HG03558 (cell line): ENCODE measurements at regions not wholly inside any gene's neighbourhood (a gene's known extent, or its start where the extent isn't known, plus 50 kb on each side); places are given as distances from the start of the nearest gene placed in this dataset.

Experiments used
- ATAC-seq: cut with Tn5 transposase; IDR thresholded peaks from one replicate; pipeline ENCODE4 v1.9.1; 2021; ENCODE audit warnings: moderate number of reproducible peaks; ENCODE audit not compliant: unreplicated experiment; ENCODE audit errors: extremely low read depth

DNA sequence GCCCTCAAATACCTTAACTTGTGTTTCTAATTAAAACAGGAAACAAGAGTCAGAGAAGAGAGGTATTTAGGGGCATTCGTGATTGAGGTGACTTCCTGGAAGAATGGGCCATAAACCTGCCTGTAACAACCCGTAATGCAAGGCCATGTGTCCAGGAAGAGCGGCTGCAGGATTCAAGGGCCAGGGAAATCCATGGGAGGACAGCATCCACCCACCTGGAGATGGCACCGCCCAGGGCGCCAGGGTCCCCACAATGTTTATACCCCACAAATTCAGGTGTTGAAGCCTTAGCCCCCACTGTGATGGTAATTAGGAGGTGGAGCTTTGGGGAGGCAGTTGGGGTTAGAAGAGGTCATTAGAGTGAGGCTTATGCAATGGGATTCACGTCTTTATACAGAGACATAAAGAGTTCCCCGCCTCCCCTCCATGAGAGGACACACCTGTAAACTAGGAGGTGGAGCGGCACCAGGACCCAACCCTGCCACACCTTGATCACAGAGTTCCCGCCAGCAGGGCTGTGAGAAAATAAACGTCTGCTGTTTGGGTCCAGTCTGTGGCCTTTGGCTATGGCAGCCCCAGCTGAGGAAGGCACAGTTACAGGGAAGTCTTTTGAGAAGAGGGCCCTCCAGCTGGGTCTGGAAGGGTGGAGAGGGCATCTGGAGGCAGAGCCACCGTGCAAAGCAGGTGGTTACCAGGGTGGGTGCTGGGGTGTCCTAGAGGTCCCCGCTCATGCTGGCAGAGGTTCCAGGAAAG is 1394.3 kb downstream of the TBC1D22A start:
- no peak for ATAC-seq

DNA sequence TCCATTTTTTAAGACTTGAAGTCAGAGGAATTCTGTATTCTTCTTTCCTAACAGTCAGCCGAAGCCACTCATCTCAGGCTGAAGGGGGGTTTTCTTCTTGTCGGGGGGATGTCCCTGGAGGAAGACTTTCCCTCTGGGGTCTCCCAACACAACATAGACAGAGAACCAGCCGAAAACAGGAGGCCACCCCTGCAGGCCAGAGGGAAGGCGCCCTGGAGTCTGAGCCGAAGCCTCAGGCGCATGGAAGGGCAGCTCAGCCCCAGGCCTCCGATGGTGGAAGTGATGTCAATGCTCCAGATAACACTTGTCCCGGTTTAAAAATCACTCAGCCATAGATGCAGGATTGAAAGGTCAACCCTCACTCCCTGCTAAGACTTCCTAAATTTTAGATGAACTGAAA is 1393.0 kb downstream of the TBC1D22A start:
- ATAC-seq = no peak

DNA sequence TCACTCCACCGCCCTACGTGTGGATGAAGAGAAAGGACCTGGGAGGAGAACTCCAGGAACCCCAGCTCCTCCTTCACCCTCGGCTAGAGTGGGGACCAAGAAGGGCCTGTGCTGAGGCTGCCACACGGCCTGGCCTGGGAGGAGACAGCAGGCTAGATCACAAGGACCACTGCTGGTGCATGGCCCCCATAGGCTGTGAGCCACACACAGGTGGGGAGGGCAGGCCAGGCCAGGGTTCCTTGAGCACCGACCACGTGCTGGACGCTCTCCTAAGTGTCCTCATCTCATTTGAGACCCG is 1392.4 kb downstream of the TBC1D22A start:
- ATAC-seq = no peak

DNA sequence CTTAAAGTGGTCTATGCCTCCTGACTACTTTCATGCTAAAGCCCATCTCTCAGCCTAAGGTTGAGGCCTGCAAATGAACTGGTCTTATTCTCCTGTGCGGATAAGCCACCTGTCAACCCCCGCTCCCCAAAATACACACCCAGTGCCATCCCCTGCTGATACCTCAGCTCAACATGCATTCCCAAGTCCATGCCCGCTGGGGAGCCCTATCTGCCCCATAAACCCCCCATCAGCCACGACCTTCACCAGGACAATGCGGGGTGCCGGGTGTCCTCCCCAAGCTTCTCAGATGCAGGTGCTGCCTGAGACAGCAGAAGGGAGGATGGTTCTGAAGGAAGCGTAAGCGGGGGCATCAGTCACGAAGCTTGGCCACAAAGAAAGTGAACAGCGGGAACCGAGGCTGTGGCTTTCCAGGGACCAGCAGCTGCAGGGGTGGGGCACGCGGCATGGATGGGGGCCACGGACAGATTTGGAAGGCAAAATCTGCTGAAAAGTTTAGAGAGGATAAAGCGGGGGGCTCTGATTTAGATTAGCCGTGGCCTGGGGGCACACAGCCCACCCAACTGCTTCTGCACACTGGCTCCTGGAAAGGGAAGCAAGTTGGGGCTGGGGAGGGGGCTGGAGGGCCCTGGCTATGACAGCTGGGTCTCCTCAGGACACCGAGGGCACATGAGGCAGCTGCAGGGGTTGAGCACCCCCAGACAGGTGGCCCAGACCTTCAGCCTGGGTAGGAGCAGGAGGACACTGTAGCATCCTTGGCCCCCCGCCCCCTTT is 1391.9 kb downstream of the TBC1D22A start:
- ATAC-seq = no peak

DNA sequence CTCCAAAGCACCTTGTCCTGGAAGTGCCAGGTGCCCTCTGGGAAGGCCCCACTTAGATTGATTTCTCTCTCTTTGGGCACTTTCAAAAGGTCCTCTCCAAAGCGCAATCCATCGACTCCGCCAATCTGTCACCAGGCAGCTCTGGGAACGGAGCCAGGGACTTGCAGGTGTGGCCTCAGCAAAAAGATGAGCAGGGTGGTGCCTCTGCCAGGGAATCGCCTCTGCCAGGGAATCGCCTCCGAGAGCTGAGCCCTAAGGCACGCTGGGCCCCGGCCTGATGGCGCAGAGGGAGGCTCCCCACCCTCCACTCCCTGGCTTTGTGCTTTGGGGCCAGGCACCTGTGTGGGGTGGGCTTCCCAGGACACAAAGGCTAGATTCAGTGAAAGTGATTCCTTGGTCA is 1391.3 kb downstream of the TBC1D22A start:
- ATAC-seq = no peak

DNA sequence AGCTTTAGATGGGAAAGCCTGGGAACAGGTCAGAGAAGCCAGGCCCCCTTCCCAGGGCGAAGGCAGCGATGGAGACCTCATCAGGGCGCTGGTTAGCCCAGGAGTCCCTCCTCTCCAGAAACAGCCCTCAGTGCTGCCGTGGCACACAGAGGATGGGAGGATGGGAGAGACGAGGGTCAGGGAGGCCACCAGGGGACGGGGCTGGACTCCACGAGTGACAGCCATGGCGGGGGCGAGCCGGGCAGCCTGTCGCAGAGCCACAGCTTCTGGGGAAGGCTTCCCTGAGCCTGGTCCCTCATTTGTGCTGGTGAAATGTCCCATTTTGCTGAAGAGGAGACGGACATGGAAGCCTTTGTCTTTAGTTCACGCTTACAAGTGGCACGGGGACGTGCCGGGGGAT is 1390.5 kb downstream of the TBC1D22A start:
- ATAC-seq = no peak

DNA sequence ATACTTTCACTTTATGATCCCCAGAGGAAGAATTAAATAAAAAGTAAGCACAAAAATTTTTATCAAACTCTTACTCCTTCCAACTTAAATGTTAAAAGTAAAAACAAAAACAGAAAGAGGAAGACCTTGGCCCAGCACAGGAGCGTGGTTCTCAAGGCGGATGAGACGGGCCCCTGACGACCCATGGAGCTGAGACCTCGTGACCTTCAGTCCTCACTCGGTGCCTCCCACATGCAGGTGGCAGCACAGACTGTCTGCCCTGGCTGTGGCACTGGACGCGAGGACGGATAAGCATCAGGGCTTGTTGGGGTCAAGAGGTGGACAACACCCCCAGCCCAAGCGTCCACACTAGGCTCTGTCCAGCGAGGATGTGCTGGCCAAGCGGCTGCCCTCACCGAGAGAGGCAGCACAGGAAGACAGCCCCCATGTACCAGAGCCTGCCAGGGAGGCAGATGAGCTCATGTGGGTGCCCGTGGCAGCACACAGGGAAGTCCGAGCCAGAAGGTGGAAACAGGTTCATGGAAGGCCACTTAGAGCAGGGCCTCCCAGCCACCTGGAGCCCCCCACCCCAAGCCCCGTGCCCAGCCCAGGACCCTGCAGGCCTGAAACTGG is 1389.8 kb downstream of the TBC1D22A start:
- no peak for ATAC-seq

DNA sequence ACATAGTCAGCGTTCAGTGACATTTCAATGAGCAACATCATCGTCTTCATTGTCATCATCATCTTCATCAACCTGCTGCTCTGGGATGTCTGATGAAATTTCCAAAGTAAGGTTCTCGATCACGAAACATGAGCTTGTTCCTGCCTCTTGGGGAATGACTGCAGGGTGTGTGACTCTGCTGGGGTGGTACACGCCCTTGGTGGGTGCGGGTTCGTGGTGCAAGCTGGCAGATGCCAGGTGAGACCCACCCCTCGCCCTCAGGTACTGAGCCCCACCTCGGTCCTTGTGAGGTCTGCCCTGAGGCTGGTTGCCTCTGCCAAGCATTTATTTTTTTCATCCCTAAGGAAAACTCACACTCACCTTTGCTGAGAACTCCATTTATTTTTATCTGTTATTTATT is 1389.2 kb downstream of the TBC1D22A start:
- ATAC-seq = no peak

DNA sequence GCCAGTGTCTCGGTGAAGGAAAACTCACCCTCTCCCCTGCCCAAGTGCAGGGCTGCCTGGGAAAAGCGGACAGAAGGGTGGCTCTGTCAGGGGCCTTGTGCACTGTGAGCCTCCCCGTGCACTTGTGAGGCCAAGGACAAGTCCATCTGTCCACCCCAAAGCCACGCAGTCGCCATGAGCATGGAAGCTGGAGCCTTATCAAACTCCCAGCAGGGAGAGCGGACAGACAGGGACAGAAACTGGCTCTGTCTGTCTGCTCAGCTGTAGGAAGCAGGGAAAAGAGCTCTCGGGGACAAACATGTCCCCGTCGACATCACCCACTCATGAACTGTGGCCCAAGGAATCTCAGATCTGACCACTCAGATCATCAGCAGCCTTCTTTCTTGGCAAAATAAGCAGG is 1385.4 kb downstream of the TBC1D22A start:
- no peak for ATAC-seq

DNA sequence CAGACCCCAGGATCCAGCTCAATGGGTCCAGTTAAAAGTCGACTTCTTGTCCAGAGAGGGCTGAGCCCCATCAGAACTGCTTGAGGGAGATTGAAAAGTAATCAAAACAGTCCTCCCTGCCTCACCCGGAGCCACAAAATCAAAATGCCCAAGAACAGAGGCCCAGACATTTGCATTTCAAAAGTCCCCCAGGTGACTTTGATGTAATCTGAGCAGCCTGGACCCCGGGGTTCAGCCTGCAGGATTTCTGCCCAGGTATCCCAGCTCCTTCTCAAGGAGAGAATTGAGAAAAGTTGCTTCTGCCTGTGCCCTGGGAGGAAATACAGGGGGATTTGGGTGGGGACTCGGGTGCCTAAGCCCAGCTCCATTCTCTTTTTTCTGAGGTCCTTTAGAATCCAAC is 1385.0 kb downstream of the TBC1D22A start:
- no peak for ATAC-seq

DNA sequence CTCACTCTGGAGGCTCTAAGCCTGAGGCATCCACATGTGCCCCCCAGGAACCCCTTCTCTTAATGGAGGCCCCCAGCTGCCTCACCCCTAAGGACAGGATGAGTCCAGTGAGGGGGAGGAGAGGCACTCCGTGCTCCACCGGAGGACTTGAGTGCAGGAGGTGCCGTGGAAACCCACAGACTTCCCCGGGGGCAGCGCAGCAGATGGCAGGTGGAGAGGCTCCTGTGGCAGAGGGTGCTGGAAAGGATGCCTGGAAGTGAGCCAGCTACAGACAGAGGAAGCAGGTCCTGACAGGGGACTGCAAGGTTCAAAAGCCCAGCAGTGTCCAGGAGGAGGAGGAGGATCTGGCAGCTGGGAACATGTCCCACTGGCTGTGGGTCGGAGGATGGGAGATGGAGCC is 1384.0 kb downstream of the TBC1D22A start:
- no peak for ATAC-seq

DNA sequence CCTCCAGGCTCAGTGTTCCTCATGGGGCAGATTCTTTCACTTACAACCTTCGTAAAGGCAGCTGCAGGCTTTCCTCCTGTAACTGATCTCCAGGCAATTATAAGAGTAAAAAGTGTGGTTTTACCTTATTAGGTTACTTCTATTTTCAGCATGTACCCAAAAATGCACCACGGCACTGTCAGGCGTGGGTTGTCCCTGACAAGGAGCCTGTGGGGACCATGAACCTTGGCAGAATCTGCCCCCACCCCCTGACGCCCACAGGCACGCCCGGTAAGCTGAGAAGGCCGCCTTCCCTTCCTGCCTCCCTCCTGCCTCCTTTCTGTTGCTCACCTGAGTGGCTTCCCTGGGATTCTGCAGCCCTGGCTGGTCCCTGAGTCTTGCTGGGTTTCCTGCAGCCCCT is 1383.3 kb downstream of the TBC1D22A start:
- no peak for ATAC-seq

DNA sequence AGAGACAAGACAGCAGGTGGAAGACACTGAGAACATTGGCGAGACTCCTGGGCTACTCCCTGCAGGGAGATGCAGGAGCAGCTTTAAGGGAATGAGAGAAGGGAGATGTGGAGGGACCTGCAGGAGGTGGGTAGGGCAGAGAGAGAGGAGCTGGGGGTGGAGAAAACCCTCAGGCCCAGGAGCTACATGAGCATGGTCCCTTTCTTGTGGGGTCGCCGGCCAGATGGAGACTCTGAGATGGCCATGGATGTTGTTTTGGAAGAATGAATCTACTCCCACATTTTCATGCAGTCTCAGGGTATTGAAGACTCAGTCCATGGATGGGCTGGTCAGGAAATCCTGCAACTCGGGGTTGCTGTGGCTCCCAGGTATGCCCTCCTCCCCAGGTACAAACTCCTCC is 1381.9 kb downstream of the TBC1D22A start:
- no peak for ATAC-seq

DNA sequence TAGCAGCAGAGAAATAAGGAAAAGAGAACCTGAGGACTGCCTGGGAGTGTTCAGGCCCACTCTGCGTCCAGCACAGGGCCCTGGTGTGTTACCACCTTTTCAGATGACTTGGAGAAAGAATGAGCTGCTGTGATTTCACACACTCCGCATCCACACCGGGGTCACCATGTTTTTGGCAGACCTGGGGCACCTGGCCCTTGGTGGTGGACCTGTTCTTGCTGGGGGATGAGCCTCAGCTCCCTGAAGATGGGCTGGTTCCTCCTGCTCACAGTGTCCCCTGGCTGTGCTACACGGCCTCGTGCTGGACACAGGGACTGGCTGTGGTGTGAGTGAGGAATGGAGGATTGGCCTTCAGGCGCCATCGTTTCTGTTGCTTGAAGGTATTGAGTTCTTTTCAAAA is 1381.4 kb downstream of the TBC1D22A start:
- no peak for ATAC-seq

DNA sequence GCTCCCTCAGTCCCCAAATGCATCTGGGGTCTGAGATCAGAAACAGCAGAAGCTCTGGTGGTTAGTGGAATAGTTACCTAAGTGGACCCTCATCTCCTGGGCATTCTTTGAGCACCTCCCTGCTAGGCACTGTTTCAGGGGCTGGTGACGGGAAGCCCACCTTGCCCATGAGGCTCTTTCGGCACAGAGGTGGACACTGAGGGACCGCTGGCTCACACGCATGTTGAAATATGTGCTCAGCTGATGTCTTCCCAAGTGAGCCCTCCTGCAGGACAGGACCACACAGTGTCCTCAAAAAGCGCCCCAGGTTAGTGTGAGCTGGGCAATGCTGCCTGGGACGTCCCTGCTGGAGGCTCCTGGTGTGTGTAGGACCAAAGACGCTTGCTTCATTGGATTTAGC is 1379.9 kb downstream of the TBC1D22A start:
- ATAC-seq = no peak

DNA sequence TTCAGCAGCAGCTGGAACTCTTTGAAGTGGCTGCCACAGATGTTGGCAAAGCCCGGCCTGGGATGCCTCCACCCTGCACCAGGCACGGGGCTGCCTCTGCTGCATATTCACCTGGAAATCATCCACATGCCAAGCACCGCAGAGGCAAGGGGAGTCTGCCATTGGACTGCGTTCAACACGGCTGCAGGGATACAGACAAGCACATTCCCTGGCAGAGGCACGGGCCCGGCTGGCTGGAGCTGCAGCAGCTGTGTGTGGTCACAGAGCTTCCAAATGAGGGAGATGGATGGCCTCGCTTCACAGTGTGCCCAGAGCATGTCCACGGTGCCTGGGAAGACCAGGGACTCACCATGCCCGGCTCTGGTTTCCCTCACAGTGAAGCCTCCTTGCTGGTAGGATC is 1378.9 kb downstream of the TBC1D22A start:
- no peak for ATAC-seq

DNA sequence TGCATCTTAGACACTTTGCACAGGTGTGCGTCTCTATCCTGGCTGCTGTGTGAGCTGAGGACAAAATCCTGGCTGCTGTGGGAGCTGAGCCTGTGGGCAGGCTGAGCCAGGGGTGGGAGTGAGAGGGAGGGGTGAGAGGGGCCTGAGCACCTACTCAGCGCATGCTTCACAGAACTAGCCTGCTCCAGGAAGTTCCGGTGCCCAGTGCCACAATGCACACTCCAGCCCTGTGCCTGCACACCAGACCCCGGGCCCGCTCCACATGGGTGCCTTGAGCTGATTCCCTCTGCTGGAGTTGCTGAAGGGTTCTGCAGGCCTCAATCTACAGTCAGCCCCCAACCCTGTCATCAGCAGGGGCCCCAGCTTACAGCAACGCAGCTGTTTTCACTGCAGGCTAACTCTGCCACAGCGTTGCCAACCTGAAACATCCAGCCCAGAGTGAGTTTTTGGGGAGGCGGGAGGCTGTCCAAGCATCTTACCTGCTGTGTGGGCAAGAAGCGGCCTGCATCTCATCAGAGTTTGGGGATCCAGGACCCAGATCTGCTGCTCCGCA is 1377.9 kb downstream of the TBC1D22A start:
- ATAC-seq = no peak

DNA sequence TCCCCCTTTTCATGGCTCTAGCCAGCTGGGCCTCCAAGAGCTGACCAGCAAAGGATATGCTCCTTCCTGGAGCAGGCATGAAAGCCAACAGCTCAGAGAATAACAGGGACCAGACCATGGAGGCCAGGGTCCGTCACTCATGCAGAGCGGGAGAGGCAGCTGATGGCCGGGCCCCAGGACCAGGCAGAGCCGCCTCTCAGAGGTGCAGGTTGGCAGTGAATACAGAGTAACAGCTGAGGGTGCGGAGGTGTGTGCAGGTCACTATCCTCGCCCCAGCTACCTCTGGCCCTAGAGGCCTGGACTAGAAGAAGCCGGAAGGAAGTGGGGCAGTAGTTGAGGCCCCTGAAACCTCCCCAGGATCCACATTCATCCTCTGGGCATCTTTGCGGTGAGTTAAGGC is 1377.3 kb downstream of the TBC1D22A start:
- no peak for ATAC-seq

DNA sequence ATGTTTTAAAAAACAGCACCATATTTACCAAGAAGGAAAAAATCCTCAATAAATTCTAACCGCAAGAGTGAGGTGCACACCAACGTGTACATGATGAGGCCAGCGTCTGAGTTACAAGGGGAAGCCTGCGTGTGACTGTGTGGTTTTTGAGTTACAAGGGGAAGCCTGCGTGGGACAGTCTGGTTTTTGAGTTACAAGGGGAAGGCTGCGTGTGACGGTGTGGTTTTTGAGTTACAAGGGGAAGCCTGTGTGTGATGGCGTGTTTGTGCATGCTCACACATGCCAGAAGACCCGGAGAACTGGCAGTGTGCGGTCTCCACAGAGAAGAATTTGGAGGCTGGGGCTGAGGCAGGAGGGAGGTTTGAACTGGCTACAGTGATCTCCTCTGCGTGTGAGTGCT is 1376.4 kb downstream of the TBC1D22A start:
- ATAC-seq = no peak

DNA sequence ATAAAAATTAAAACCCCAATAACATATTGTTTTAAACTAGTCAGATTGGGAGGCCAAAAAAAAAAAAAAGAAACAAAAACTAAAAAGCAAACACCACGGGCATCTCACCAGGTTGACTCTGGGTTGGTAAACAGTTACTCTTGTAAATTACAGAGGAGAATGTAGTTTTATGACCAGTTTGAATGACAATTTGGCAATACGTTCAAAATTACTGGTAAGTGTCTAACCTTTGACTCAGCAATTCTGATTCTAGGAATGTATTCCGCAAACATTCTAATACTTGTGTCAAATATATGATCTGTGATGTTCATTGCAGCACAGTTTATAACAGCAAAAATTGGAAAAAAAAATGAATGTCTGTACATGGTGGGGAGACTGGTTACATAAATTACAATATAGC is 1376.0 kb downstream of the TBC1D22A start:
- no peak for ATAC-seq

DNA sequence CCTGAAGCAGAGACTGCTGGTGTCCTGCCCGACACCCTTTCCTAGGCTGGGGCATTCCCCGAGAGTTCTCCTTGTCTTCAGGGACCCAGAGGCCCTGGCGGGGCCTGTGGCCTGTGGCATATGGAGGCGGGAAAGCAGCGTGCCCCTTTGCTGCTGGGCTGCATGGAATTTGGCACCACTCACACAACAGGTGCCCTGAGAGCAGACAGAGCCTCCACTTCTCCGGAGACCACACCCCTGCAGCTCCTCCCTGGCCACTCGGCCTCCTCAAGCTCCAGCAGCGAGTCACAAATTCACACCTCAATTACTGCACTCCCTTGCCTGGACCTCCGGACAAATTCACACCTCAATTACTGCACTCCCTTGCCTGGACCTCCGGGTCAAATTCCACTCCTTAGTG is 1375.2 kb downstream of the TBC1D22A start:
- ATAC-seq = no peak
